ENCODE measurements at regions not wholly inside any gene's neighbourhood (a gene's known extent, or its start where the extent isn't known, plus 50 kb on each side); places are given as distances from the start of the nearest gene placed in this dataset.

DNA sequence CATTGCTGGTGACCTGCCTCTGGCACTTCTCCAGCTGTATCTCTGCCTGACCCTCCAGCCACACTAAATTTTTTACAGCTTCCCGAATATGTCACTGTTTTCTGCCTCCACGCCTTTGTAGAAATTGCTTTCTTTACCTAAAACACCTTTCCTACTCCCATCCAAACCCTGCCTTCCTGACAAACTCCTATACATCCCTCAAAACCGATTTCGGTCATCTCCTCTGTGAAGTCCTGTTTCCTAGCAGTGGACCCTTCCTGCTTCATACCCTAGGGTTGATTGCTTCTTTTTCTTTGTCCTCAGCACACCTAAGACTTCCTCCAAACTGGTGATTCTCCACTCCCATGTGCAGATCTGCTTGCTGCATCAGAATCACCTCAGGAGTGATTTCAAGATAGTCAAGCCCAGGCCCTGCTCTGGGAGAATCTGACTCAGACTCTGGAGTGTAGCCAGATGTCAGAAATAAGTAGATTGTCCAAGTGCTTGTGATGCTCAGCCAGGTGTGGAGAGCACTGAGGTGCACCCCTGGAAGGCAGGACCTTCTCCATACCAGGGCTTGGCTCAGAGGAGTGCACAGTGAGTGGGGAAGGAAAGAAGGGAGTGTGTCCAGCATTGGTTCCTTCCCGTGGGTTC is 184.2 kb downstream of the COPRS start:
- Histone ChIP-seq H3K79me2 (ENCODE audit: insufficient read depth) (no peaks in the 10 kb centered on the region), H3K9me3 (ENCODE audit: low read depth) (no peaks in the 10 kb centered on the region), H3F3A (ENCODE audit: insufficient read depth) (no peaks in the 10 kb centered on the region), H3K27ac (no peak overlapping the region), H3K36me3 (ENCODE audit: low read depth) (no peaks in the 10 kb centered on the region), H3K4me3 (no peak overlapping the region), H3K4me2 (ENCODE audit: unreplicated experiment) (no peak overlapping the region), H3K4me1 (ENCODE audit: insufficient read depth) (no peaks in the 10 kb centered on the region; the same call in 1 of the 2 replicates), H3K9ac (no peak overlapping the region), H3K27me3 (replicated peaks; ENCODE audit: insufficient read depth) (no peaks in the 10 kb centered on the region), H3K9me2 (ENCODE audit: insufficient read depth) (no peaks in the 10 kb centered on the region), H2AFZ (no peak overlapping the region), H4K20me1 (ENCODE audit: insufficient read depth) (no peaks in the 10 kb centered on the region)
- in situ Hi-C loops (cut with MboI): no loop called here
- peak; percentile 48 for DNase-seq
- no peak for TF ChIP-seq EZH2phosphoT487 (IDR thresholded peaks at IDR 0.05; ENCODE audit: insufficient read depth, low read depth)
- TF ChIP-seq EZH2 (IDR thresholded peaks at IDR 0.05; ENCODE audit: insufficient read depth, poor library complexity, severe bottlenecking): no peak
- 82 to 88% methylated on average over 5 of the region's 5 CpGs for WGBS, 2 experiments (ENCODE audit: low coverage in 1 of 2, low lambda C conversion rate in 2 of 2, missing lambda C conversion rate in 2 of 2)

DNA sequence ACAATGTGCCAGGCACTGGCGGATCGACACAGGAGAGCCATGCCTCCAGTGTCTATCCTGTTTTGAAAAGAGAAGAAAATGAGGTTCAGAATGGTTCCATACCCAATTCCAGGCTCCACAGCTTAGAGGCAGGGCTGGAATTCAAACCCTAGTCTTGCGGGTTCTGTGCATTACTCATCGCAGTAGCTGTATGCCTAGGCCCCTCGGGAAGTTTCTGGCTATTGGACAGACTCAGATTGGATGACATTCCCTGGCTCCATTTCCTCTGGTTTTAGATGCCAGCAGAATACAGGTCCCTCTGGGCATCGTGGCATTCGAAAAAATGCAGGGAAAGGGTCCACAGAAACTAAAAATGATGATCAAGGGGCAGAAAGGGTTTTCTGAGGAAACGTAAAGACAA is 184.7 kb downstream of the COPRS start:
- Histone ChIP-seq H3K27me3 (replicated peaks; ENCODE audit: insufficient read depth) (no peaks in the 10 kb centered on the region), H3K9ac (no peak overlapping the region), H3K27ac (no peak overlapping the region), H3K36me3 (ENCODE audit: low read depth) (no peaks in the 10 kb centered on the region), H3K9me2 (ENCODE audit: insufficient read depth) (no peaks in the 10 kb centered on the region), H2AFZ (no peak overlapping the region), H3K4me1 (ENCODE audit: insufficient read depth) (no peaks in the 10 kb centered on the region; the same call in 1 of the 2 replicates), H3K9me3 (ENCODE audit: low read depth) (no peaks in the 10 kb centered on the region), H3K4me2 (ENCODE audit: unreplicated experiment) (no peak overlapping the region), H4K20me1 (ENCODE audit: insufficient read depth) (no peaks in the 10 kb centered on the region), H3K4me3 (no peak overlapping the region), H3F3A (ENCODE audit: insufficient read depth) (no peaks in the 10 kb centered on the region), H3K79me2 (ENCODE audit: insufficient read depth) (no peaks in the 10 kb centered on the region)
- WGBS, 2 experiments (ENCODE audit: low coverage in 1 of 2, low lambda C conversion rate in 2 of 2, missing lambda C conversion rate in 2 of 2): 61 to 69% methylated on average over 8 of the region's 8 CpGs
- in situ Hi-C loops (cut with MboI): no loop called here
- peak; percentile 42 for DNase-seq
- TF ChIP-seq EZH2 (IDR thresholded peaks at IDR 0.05; ENCODE audit: insufficient read depth, poor library complexity, severe bottlenecking) (no peak), EZH2phosphoT487 (IDR thresholded peaks at IDR 0.05; ENCODE audit: insufficient read depth, low read depth) (no peak)

DNA sequence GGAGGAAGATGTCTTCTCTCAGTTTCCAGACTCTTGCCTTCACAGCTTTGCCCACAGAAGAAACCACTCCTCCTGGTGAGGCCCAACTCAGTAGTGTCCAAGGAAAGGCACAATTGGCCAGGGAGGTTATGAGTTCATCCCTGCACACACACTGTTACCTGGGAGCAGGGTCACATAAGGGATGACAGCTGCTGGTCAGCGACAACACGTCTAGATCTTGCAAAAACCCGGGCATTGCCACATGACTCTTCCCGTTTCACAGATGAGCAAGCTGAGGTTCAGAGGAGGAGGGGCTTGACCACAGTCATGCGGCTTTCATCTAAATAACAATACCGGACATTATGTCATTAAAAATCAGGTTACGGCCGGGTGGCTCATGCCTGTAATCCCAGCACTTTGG is 186.0 kb downstream of the COPRS start:
- Histone ChIP-seq H3K27me3 (replicated peaks; ENCODE audit: insufficient read depth) (no peaks in the 10 kb centered on the region), H3K9me2 (ENCODE audit: insufficient read depth) (no peaks in the 10 kb centered on the region), H3K4me3 (no peak overlapping the region), H3K27ac (no peak overlapping the region), H3K9me3 (ENCODE audit: low read depth) (no peaks in the 10 kb centered on the region), H2AFZ (no peak overlapping the region), H3K4me2 (ENCODE audit: unreplicated experiment) (no peak overlapping the region), H3K79me2 (ENCODE audit: insufficient read depth) (no peaks in the 10 kb centered on the region), H4K20me1 (ENCODE audit: insufficient read depth) (no peaks in the 10 kb centered on the region), H3K9ac (no peak overlapping the region), H3K36me3 (ENCODE audit: low read depth) (no peaks in the 10 kb centered on the region), H3K4me1 (ENCODE audit: insufficient read depth) (no peaks in the 10 kb centered on the region; the same call in 1 of the 2 replicates), H3F3A (ENCODE audit: insufficient read depth) (no peaks in the 10 kb centered on the region)
- TF ChIP-seq EZH2phosphoT487 (IDR thresholded peaks at IDR 0.05; ENCODE audit: insufficient read depth, low read depth) (no peak), EZH2 (IDR thresholded peaks at IDR 0.05; ENCODE audit: insufficient read depth, poor library complexity, severe bottlenecking) (no peak)
- DNase-seq: no peak
- in situ Hi-C loops (cut with MboI): no loop called here
- 90 to 94% methylated on average over 8 of the region's 8 CpGs for WGBS, 2 experiments (ENCODE audit: low coverage in 1 of 2, low lambda C conversion rate in 2 of 2, missing lambda C conversion rate in 2 of 2)

DNA sequence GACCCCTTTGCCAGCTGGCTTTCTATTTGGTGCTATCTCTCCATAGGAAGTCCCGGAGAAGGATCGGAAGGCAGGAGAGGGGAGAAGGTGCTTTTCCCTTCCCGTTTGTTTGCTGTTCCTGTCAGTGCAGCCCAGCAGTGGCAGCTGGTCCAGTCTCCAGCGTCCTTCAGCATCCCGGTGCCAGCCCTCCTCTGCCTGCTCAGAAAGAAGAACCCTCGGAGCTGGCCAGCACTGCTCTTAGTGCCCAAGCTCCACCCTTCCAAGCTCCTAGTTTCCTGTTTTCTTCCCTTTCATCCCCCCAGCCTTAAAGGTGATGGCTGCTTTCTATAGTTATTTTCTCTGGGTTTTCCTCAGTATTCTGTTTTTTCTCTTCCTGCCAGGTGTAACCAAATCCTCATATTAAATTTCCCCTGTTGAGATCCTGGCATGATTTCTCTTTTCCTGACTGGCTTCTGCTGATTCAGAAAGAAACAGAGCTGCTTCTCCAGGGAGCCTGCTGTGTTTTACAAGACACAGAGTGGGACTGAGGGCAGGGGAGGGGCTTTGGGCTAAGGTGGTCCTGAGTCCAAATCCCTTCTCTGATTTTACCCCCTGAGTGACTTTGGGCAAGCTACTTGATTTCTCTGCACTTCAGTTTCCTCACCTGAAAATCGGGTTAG is 186.8 kb downstream of the COPRS start:
- H4K20me1 ChIP-seq (ENCODE audit: insufficient read depth): no peaks in the 10 kb centered on the region
- no peaks in the 10 kb centered on the region for H3K9me2 ChIP-seq (ENCODE audit: insufficient read depth)
- H3K4me2 ChIP-seq (ENCODE audit: unreplicated experiment): no peak overlapping the region
- H3K27ac ChIP-seq: no peak overlapping the region
- H3K9me3 ChIP-seq (ENCODE audit: low read depth): no peaks in the 10 kb centered on the region
- H3K4me3 ChIP-seq: no peak overlapping the region
- no peaks in the 10 kb centered on the region for H3F3A ChIP-seq (ENCODE audit: insufficient read depth)
- H2AFZ ChIP-seq: no peak overlapping the region
- no peaks in the 10 kb centered on the region; the same call in 1 of the 2 replicates for H3K4me1 ChIP-seq (ENCODE audit: insufficient read depth)
- H3K9ac ChIP-seq: no peak overlapping the region
- no peak for TF ChIP-seq EZH2 (IDR thresholded peaks at IDR 0.05; ENCODE audit: insufficient read depth, poor library complexity, severe bottlenecking)
- TF ChIP-seq EZH2phosphoT487 (IDR thresholded peaks at IDR 0.05; ENCODE audit: insufficient read depth, low read depth): no peak
- in situ Hi-C loops (cut with MboI): no loop called here
- no peaks in the 10 kb centered on the region for H3K36me3 ChIP-seq (ENCODE audit: low read depth)
- H3K27me3 ChIP-seq (replicated peaks; ENCODE audit: insufficient read depth): no peaks in the 10 kb centered on the region; the same call in 1 of the 2 replicates
- DNase-seq: peak; percentile 49
- no peaks in the 10 kb centered on the region for H3K79me2 ChIP-seq (ENCODE audit: insufficient read depth)
- 27 to 34% methylated on average over 7 of the region's 7 CpGs for WGBS, 2 experiments (ENCODE audit: low coverage in 1 of 2, low lambda C conversion rate in 2 of 2, missing lambda C conversion rate in 2 of 2)
